Prostate gland (tissue), 2 donors: ENCODE measurements at regions not wholly inside any gene's neighbourhood (a gene's known extent, or its start where the extent isn't known, plus 50 kb on each side); places are given as distances from the start of the nearest gene placed in this dataset.

Source experiments
- DNase-seq: peaks from one replicate; pipeline ENCODE4 v3.0.0-alpha.2; 2019; ENCODE audit warnings: low spot score
- H3K27ac ChIP-seq, 2 donors: fragments of 200-600 bp; sonication (generic); 2 replicates each; pipeline ENCODE4 v1.5.1; 2017 to 2019
- H3K27me3 ChIP-seq: fragments of 200-600 bp; sonication (generic); replicated peaks from 2 replicates; pipeline ENCODE4 v1.5.1; 2019; ENCODE audit not compliant: insufficient read depth
- H3K36me3 ChIP-seq, 2 donors: fragments of 200-600 bp; sonication (generic); 1 replicate in 1 of 2; 2 replicates in 1 of 2; pipeline versions ENCODE4 v1.5.1 to v1.8.1; 2017 to 2019
- H3K4me1 ChIP-seq: fragments of 200-600 bp; sonication (generic); replicated peaks from 2 replicates; pipeline ENCODE4 v1.5.1; 2019
- H3K4me3 ChIP-seq, 2 donors: fragments of 200-600 bp; sonication (generic); 2 replicates each; pipeline ENCODE4 v1.5.1; 2017 to 2019
- H3K9me3 ChIP-seq: fragments of 200-600 bp; sonication (generic); 2 replicates; pipeline ENCODE4 v1.5.1; 2017
- POLR2A ChIP-seq: fragments of 450-650 bp; IDR thresholded peaks from one replicate; pipeline ENCODE4 v1.6.1; 2016; ENCODE audit warnings: antibody characterized with exemption, mild to moderate bottlenecking
- POLR2AphosphoS5 ChIP-seq: sonication (generic); formaldehyde crosslinking; IDR thresholded peaks from one replicate; pipeline ENCODE4 v1.6.1; 2017; ENCODE audit warnings: antibody characterized with exemption
- WGBS: methylation state at CpG from one replicate; pipeline ENCODE4 v1.1.5; 2018; 5-methylcytosine and 5-hydroxymethylcytosine counted together
- intact Hi-C: fragments of 100-400 bp; cut with DNase I; formaldehyde crosslinking; loops from one replicate; pipeline ENCODE4 v1.14.2; 2022
- TF ChIP-seq, protein P1 (sequence below), 4 experiments: fragments of 200-600 bp in 2 of 4; fragments of 450-650 bp in 2 of 4; sonication (generic) in 2 of 4; IDR thresholded peaks; 1 replicate in 3 of 4; 2 replicates in 1 of 4; pipeline ENCODE4 v1.5.1; 2016 to 2019; ENCODE audit warnings: antibody characterized with exemption in 4 of 4, mild to moderate bottlenecking in 2 of 4, moderate library complexity in 2 of 4

- Histone ChIP-seq H3K36me3 (no peaks in the 10 kb centered on the region), H3K4me3 (no peak overlapping the region), H3K4me1 (no peaks in the 10 kb centered on the region), H3K27me3 (no peaks in the 10 kb centered on the region), H3K27ac (no peak overlapping the region), H3K9me3 (no peaks in the 10 kb centered on the region)
- DNase-seq: no peak
- intact Hi-C loops: no loop called here
- no peak for TF ChIP-seq POLR2A
- TF ChIP-seq, protein P1, sequence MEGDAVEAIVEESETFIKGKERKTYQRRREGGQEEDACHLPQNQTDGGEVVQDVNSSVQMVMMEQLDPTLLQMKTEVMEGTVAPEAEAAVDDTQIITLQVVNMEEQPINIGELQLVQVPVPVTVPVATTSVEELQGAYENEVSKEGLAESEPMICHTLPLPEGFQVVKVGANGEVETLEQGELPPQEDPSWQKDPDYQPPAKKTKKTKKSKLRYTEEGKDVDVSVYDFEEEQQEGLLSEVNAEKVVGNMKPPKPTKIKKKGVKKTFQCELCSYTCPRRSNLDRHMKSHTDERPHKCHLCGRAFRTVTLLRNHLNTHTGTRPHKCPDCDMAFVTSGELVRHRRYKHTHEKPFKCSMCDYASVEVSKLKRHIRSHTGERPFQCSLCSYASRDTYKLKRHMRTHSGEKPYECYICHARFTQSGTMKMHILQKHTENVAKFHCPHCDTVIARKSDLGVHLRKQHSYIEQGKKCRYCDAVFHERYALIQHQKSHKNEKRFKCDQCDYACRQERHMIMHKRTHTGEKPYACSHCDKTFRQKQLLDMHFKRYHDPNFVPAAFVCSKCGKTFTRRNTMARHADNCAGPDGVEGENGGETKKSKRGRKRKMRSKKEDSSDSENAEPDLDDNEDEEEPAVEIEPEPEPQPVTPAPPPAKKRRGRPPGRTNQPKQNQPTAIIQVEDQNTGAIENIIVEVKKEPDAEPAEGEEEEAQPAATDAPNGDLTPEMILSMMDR (IDR thresholded peaks at IDR 0.05): no peak
- TF ChIP-seq POLR2AphosphoS5: no peak
These were observed 216.5 kb upstream of the AADAT start for GRCh38 chr4:170306208-170306607.

GRCh38 chr4:170305627-170306026 is 215.9 kb upstream of the AADAT start:
- Histone ChIP-seq H3K27ac (no peak overlapping the region), H3K4me3 (no peak overlapping the region), H3K36me3 (no peaks in the 10 kb centered on the region), H3K9me3 (no peaks in the 10 kb centered on the region), H3K4me1 (no peaks in the 10 kb centered on the region), H3K27me3 (no peaks in the 10 kb centered on the region)
- TF ChIP-seq POLR2A (no peak), POLR2AphosphoS5 (no peak)
- TF ChIP-seq, protein P1 (IDR thresholded peaks at IDR 0.05): no peak
- WGBS: 47% methylated on average over 2 of the region's 2 CpGs
- intact Hi-C loops: no loop called here
- DNase-seq: no peak

- TF ChIP-seq, protein P1 (IDR thresholded peaks at IDR 0.05): no peak
- WGBS: 88% methylated on average over 2 of the region's 2 CpGs
- no peaks in the 10 kb centered on the region for H3K9me3 ChIP-seq
These were observed 191.3 kb upstream of the AADAT start for GRCh38 chr4:170281027-170281426.

DNA sequence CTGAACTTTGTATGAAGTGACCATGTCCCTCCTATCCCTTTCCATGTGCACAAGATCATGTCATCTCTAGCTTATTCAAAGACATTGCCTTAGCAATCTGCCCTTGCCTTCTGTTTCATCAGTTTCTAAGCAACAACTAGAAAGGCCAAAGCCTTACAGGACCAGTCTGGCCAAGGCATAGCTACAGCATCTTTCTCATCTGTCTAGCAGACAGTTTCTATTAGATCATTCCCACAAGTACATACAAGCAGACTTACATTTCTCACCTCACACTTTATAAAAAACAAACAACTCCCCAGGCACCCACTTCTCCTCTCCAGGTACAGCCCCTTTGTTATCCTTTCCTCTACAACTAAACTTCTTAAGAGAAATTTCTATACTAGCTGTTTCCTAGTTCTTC is 188.7 kb upstream of the AADAT start:
- TF ChIP-seq, protein P1 (IDR thresholded peaks at IDR 0.05): no peak
- TF ChIP-seq POLR2A: no peak
- no peak for TF ChIP-seq POLR2AphosphoS5
- intact Hi-C loops: no loop called here
- H3K36me3 ChIP-seq: no peaks in the 10 kb centered on the region

More at GRCh38 chr4:170281027-170281426, 191.3 kb upstream of the AADAT start:
- no peak overlapping the region for H3K4me3 ChIP-seq
- H3K27ac ChIP-seq: no peak overlapping the region
- intact Hi-C loops: no loop called here
- no peaks in the 10 kb centered on the region for H3K27me3 ChIP-seq
- H3K36me3 ChIP-seq: no peaks in the 10 kb centered on the region
- DNase-seq: no peak
- H3K4me1 ChIP-seq: no peaks in the 10 kb centered on the region

DNA sequence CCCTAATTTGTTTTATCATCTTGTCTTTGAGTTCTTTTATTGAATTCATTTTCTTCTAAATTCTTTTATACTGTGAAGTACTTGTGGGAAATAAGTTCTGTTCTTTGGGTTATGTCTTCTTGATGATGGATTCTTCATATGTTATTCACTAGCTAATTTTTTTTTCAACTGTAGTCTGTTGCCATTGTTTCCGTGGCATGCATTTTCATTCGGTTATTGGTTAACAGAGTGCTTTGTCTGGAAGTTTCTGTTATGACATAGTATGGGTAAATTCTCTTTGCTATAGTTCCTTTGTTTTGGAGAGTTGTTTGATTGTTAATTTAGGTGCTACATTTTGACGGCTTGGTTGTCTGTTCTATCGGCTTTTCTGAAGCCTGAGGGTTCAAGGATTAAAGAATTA is 184.9 kb upstream of the AADAT start:
- TF ChIP-seq POLR2A (no peak), POLR2AphosphoS5 (no peak)
- TF ChIP-seq, protein P1 (IDR thresholded peaks at IDR 0.05): no peak
- no peak overlapping the region for H3K27ac ChIP-seq
- DNase-seq: no peak
- no peaks in the 10 kb centered on the region for H3K27me3 ChIP-seq
- H3K4me3 ChIP-seq: no peak overlapping the region
- 77% methylated on average over 4 of the region's 4 CpGs for WGBS
- H3K4me1 ChIP-seq: no peaks in the 10 kb centered on the region
- no peaks in the 10 kb centered on the region for H3K36me3 ChIP-seq
- intact Hi-C loops: no loop called here
- H3K9me3 ChIP-seq: no peaks in the 10 kb centered on the region

More for the DNA sequence above, 188.7 kb upstream of the AADAT start:
- no peak overlapping the region for H3K4me3 ChIP-seq
- H3K27ac ChIP-seq: no peak overlapping the region
- H3K27me3 ChIP-seq: no peaks in the 10 kb centered on the region
- DNase-seq: no peak
- H3K9me3 ChIP-seq: no peaks in the 10 kb centered on the region
- H3K4me1 ChIP-seq: no peaks in the 10 kb centered on the region
